GM03348 (cell line): ENCODE measurements at regions not wholly inside any gene's neighbourhood (a gene's known extent, or its start where the extent isn't known, plus 50 kb on each side); places are given as distances from the start of the nearest gene placed in this dataset.
"Not testable (repeated sequence)": the region's sequence is repeated elsewhere in the genome, so short reads cannot be mapped to it uniquely, and the experiment has no call there.

ENCODE experiments used
- DNase-seq: peaks from one replicate; pipeline ENCODE4 v3.0.0; 2012; ENCODE audit warnings: low spot score

GRCh38 chr5:39650008-39650762, 225.4 kb upstream of the DAB2 start:
- DNase-seq = no peak

DNA sequence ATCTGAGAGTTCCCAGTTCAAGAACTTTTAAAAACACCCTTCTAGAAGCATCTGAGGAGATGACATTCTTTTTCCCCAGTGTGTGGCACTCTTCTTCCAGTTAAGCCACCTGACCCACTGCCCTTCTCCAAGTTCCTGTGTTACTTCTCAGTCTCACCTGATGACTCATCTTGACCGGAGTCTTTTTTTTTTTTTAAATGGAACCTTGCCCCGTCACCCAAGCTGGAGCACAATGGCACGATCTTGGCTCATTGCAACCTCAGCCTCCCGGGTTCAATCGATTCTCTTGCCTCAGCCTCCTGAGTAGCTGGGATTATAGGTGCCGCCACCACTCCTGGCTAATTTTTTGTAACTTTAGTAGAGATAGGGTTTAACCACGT, 224.1 kb upstream of the DAB2 start:
- no peak for DNase-seq

DNA sequence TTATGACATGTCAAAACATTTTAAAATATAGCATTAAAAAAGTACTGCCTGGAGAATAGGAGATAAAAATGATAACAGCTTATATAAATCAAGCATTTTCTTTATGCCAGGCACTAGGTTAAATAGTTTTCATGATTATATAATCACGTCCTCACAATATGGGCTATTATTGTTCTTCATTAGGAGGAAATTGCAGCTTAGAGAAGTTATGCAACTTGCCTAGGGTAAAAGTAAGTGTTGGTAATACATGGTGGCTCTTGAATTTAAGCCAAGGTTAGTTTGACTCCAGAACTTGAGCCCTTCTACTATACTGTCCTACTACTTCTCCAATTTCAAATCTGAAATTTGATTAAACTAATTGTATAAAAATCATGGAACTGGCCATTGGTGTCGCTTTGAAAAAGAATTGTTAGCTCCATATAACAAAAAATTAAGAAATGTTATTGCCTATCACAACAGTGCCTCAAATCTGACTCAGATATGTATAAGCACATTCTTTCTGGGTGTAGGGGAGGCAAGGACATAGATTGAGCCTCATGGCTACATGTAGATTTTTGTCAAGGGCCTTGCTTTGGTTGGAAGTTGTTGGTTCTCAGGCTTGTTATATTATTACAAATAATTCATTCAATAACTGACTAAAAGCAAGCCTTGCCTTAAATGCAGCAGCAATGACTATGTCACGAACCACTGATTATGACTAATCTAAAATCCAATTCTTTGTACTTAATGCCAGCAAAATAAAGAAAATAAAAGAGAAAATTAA, 223.5 kb upstream of the DAB2 start:
- DNase-seq = no peak

DNA sequence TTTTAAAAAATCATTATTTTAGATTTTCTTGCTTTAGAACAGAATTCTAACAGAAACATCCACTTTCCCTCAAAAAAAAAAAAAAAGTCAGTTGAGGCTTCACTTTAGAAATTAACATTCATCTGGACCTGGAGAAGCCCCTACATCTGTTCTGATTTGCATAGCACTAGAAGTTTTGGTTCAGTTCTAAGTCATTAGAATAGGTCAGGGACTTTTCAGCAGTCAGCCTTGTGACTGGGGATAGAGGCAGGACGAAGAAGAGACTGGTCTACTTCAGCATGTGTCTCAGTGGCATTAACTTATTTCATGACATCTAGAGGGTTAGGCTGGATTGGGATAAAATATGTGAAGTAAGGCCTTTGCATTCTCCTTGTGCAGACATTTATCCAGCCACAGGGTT, 215.8 kb upstream of the DAB2 start:
- no peak for DNase-seq

DNA sequence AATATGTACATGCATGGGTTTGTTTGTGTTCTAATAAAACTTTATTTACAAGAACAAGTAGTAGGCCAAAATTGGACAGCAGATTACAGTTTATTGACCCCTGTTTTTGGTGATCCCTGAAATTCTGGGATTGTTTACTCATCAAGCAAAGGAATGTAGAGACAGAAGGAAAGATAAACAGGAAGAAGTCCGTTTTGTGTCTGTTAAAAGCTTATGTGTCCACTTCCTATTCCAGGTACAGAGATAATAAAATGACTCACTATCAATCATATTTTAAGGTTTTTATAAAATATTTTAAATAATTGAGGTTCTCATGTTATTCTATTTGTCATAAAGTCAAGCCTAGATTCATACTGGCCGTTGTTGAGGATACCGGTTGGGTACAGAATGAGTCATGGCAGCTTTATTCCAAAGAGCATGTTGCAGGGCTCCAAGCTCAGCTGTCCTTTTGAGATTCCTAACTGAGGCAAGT, 214.9 kb upstream of the DAB2 start:
- DNase-seq = no peak

- DNase-seq = no peak
Measured at GRCh38 chr5:39638813-39639212, 214.0 kb upstream of the DAB2 start.

GRCh38 chr5:39633057-39633456, 208.3 kb upstream of the DAB2 start:
- DNase-seq = no peak

DNA sequence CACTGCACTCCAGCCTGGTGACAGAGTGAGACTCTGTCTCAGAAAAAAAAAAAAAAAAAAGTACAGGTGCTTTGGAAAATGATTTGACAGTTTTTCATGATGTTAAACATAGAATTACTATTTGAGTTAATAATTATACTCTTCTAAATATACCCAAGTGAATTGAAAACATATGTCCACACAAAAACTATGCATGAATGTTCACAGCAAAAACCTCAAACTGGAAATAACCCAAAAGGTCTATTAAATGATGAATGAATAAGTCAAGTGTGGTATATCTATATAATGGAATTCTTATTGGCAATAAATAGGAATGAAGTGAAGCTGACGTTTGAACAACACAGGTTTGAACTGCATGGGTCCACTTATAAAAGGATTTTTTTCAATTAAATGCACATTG, 207.2 kb upstream of the DAB2 start:
- DNase-seq = no peak

GRCh38 chr5:39629946-39630345, 205.2 kb upstream of the DAB2 start:
- no peak for DNase-seq

DNA sequence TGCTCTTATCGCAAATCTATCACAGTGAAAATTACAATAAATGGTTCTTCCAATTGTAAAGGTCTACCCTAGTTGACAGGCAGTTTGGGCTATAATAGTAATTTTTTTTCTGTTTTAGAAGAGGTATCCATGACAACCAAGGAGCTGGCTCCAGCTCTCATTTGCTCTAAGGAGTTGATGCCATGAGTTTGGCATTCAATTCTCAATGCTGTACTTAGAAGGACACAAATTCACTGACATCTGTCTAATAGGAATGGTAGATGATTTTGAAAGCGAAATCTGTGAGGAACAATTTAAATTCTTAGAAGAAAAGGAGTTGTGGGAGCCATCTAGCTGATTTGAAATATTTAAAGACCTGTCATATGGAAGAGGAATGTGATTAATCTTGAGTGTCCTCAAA, 203.6 kb upstream of the DAB2 start:
- DNase-seq = no peak

- no peak for DNase-seq
Measured at GRCh38 chr5:39624890-39625289, 200.1 kb upstream of the DAB2 start.

DNA sequence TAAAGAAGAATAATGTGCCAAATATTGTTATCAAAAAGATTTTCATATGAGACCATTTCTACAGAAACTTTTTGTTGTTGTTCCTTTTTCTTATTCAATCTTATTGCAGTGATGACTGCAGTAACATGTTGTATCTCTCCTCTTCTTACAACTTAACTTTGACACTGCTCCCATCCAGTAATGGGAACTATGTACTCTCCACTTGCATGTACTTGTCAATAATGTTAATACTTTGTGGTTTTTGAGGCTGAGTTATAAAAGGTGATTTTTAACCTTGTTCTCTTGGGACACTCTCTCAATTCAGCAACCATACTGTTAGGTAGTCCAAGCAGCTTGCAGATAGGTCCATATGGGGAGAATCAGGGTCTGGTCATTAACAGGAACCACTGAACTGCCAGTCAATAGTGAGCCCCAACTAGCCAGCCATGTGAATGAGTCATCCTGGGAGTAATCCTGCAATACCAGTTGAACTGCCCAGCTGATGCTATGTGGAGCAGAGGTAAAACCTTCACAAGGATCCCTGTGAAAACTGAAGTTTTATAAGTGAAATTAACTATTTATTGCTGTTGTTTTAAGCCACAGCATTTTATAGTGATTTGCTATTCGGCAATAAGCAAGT, 199.6 kb upstream of the DAB2 start:
- DNase-seq = peak; percentile 14

DNA sequence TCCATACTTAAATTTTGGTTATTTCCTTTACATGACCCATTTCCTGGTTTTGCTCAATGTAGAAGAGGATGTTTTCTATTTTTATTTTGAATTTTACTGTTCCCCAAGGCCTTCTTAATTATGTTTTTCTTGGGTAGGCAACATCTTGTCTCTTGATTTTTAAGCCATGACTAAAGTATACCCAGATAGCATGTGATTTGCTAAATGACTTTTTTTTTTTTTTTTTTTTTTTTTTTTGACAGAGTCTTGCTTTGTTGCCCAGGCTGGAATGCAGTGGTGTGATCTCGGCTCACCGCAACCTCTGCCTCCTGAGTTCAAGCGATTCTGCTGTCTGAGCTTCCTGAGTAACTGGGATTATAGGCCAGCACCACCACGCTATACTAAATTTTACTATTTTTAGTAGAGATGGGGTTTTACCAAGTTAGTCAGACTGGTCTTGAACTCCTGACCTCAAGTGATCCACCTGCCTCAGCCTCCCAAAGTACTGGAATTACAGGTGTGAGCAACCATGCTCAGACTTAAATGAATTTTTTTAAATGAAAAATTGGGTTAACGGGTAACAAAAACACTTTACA, 198.6 kb upstream of the DAB2 start:
- no peak for DNase-seq

- DNase-seq = no peak
Measured at GRCh38 chr5:39622281-39622680, 197.5 kb upstream of the DAB2 start.

DNA sequence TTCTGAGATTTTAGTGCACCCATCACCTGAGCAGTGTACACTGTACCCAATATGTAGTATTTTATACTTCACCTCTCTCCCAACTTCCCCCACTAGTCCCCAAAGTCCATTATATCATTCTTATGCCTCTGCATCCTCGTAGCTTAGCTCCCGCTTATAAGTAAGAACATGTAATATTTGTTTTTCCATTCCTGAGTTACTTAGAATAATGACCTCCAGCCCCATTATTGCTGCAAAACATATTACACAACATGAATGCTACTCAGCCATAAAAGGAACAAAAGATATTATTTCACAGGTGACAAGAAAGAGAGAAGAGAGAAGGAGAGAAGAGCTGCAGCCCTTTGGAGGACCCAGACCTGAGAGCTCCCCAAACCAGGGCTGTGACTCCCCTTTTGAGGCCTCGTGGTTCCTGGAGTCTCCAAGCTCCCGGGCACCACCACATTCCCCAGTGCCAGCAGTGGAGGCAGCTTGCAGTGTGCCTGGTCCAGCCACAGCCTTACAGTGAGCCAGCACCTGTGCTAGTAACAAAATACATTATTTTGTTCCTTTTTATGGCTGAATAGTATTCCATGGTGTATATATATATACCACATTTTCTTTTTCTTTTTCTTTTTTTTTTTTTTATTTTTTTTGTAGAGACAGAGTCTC, 194.5 kb upstream of the DAB2 start:
- DNase-seq = no peak

DNA sequence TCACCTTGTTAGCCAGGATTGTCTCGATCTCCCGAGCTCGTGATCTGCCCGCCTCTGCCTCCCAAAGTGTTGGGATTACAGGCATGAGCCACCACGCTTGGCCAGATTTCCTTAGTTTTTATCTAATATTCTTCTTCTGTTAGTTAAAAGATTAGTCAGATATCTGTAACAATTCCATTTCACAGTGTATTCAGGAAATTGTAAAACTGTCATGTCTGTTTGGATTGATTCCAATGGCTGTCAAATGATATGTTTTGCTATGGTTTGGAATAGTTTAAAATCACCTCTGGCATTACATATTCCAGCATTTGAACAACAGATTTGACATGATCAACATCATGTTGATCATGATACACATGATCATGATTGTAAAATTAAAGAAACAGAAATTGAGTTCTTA, 193.6 kb upstream of the DAB2 start:
- DNase-seq = no peak

DNA sequence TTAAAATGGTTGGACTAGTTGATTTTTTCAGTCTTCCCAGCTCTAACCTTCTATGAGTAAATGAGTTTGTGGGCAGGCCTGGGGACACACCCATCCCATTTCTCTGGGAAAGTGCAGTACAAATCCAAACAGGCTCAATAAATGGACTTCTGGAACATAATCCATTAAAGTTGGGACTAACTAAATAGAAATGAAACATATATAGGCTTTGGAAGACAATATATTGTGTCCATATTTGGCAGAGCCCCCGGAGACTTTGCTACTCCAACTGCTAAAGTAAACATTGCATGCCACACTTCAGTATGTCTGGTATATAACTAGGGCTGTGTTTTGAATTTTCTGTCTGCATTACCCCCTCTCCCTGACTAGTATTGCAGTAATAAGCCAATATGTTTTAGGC, 191.4 kb upstream of the DAB2 start:
- no peak for DNase-seq

- DNase-seq = not testable (repeated sequence)
Measured at GRCh38 chr5:39611076-39611475, 186.3 kb upstream of the DAB2 start.

- DNase-seq = no peak
Measured at GRCh38 chr5:39608024-39608423, 183.2 kb upstream of the DAB2 start.

GRCh38 chr5:39606591-39606990, 181.8 kb upstream of the DAB2 start:
- no peak for DNase-seq

- no peak for DNase-seq
Measured at GRCh38 chr5:39605588-39606575, 181.1 kb upstream of the DAB2 start.
